ENCODE measurements at regions not wholly inside any gene's neighbourhood (a gene's known extent, or its start where the extent isn't known, plus 50 kb on each side); places are given as distances from the start of the nearest gene placed in this dataset.

DNA sequence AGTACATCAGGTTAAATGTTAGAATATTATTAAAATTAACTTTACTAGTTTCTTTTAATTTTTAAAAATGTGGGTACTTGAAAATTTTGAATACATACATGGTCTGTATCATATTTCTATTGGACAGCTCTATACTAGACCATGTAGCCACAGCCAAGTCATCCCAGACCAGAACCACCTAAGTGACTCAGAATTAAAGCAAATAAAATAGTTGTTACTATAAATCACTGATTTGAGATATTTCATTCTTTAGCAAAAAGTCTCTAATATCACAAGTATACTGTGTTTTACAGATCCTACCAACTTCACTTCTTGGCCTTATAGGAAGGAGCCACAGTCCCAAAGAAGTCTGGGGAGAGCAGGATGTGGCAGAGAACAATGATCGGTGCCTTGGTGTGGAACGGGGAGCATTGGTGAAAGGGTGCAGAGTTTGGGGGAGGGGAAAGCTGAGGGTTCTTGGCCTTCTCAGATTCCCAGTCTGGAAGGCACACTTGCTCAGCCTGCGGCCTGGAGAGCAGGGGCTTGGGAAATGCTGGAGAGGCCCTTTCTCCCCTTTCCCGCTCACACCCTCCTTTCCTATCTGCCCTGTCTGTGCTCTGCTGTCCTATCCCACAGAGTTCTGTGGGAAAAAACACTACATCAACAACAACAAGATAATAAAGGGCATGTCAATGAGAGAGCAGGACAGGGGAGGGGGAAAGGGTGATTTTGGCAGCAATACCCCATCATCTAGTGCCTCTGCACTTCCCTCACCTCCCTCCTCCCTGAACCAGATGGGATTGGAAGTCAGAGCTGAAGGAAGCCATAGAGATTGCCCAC lies 122.1 kb downstream of the NGF start:
- no peak for TF ChIP-seq EZH2phosphoT487 (IDR thresholded peaks at IDR 0.05)
- TF ChIP-seq, protein P1, sequence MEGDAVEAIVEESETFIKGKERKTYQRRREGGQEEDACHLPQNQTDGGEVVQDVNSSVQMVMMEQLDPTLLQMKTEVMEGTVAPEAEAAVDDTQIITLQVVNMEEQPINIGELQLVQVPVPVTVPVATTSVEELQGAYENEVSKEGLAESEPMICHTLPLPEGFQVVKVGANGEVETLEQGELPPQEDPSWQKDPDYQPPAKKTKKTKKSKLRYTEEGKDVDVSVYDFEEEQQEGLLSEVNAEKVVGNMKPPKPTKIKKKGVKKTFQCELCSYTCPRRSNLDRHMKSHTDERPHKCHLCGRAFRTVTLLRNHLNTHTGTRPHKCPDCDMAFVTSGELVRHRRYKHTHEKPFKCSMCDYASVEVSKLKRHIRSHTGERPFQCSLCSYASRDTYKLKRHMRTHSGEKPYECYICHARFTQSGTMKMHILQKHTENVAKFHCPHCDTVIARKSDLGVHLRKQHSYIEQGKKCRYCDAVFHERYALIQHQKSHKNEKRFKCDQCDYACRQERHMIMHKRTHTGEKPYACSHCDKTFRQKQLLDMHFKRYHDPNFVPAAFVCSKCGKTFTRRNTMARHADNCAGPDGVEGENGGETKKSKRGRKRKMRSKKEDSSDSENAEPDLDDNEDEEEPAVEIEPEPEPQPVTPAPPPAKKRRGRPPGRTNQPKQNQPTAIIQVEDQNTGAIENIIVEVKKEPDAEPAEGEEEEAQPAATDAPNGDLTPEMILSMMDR (IDR thresholded peaks at IDR 0.05) = no peak

All from neural progenitor cell (in vitro differentiated cells).